ENCODE measurements at regions not wholly inside any gene's neighbourhood (a gene's known extent, or its start where the extent isn't known, plus 50 kb on each side); places are given as distances from the start of the nearest gene placed in this dataset.

- no peak for TF ChIP-seq CTCF (IDR thresholded peaks at IDR 0.05; ENCODE audit: control insufficient read depth, insufficient read depth, low read depth, low read length, missing control alignments)
- H3K4me3 ChIP-seq (ENCODE audit: control insufficient read depth, low read depth, low read length): no peak overlapping the region
- no peak for DNase-seq (ENCODE audit: low read depth)
Observed at GRCh38 chr3:99388780-99389179, 249.6 kb upstream of the COL8A1 start.

GRCh38 chr3:99384596-99384995 is 253.8 kb upstream of the COL8A1 start:
- no peak for TF ChIP-seq CTCF (IDR thresholded peaks at IDR 0.05; ENCODE audit: control insufficient read depth, insufficient read depth, low read depth, low read length, missing control alignments)
- no peak overlapping the region for H3K4me3 ChIP-seq (ENCODE audit: control insufficient read depth, low read depth, low read length)
- DNase-seq (ENCODE audit: low read depth): no peak

GRCh38 chr3:99376926-99377325 is 261.5 kb upstream of the COL8A1 start:
- DNase-seq (ENCODE audit: low read depth): no peak
- no peak overlapping the region for H3K4me3 ChIP-seq (ENCODE audit: control insufficient read depth, low read depth, low read length)

GRCh38 chr3:99373846-99374210 is 264.6 kb upstream of the COL8A1 start:
- TF ChIP-seq CTCF (IDR thresholded peaks at IDR 0.05; ENCODE audit: control insufficient read depth, insufficient read depth, low read depth, low read length, missing control alignments): no peak
- no peak overlapping the region for H3K4me3 ChIP-seq (ENCODE audit: control insufficient read depth, low read depth, low read length)
- no peak for DNase-seq (ENCODE audit: low read depth)

More at GRCh38 chr3:99376926-99377325, 261.5 kb upstream of the COL8A1 start:
- no peak for TF ChIP-seq CTCF (IDR thresholded peaks at IDR 0.05; ENCODE audit: control insufficient read depth, insufficient read depth, low read depth, low read length, missing control alignments)

- DNase-seq (ENCODE audit: low read depth): no peak
- no peak for TF ChIP-seq CTCF (IDR thresholded peaks at IDR 0.05; ENCODE audit: control insufficient read depth, insufficient read depth, low read depth, low read length, missing control alignments)
- H3K4me3 ChIP-seq (ENCODE audit: control insufficient read depth, low read depth, low read length): no peak overlapping the region
Observed at GRCh38 chr3:99373088-99373845, 265.1 kb upstream of the COL8A1 start.

- H3K4me3 ChIP-seq (ENCODE audit: control insufficient read depth, low read depth, low read length): no peak overlapping the region
- DNase-seq (ENCODE audit: low read depth): no peak
- TF ChIP-seq CTCF (IDR thresholded peaks at IDR 0.05; ENCODE audit: control insufficient read depth, insufficient read depth, low read depth, low read length, missing control alignments): no peak
Observed at GRCh38 chr3:99366663-99367429, 271.5 kb upstream of the COL8A1 start.

Data from AG09309 (cell line).